Breast epithelium (tissue), 4 donors: ENCODE measurements at regions not wholly inside any gene's neighbourhood (a gene's known extent, or its start where the extent isn't known, plus 50 kb on each side); places are given as distances from the start of the nearest gene placed in this dataset.
"Not testable (repeated sequence)": the region's sequence is repeated elsewhere in the genome, so short reads cannot be mapped to it uniquely, and the experiment has no call there.

ENCODE experiments used
- DNase-seq, 2 donors: peaks; one replicate each; pipeline ENCODE4 v3.0.0-alpha.2; 2019; ENCODE audit warnings: low spot score in 2 of 2
- H3K27ac ChIP-seq, 2 donors: fragments of 200-600 bp; sonication (generic) in 1 of 2; one replicate each; pipeline ENCODE4 v1.5.1; 2016 to 2019; ENCODE audit warnings: mild to moderate bottlenecking in 1 of 2
- H3K27me3 ChIP-seq, 2 donors: fragments of 200-600 bp; sonication (generic) in 1 of 2; one replicate each; pipeline versions ENCODE4 v1.5.1 to v1.6.0; 2017 to 2019; ENCODE audit warnings: control low read depth in 1 of 2, mild to moderate bottlenecking in 1 of 2
- H3K36me3 ChIP-seq: fragments of 200-600 bp; one replicate; pipeline ENCODE4 v1.5.1; 2019
- H3K4me1 ChIP-seq, 2 donors: fragments of 200-600 bp; sonication (generic); one replicate each; pipeline ENCODE4 v1.5.1; 2016 to 2019; ENCODE audit warnings: control low read depth in 1 of 2
- H3K4me3 ChIP-seq, 3 donors: fragments of 200-600 bp; sonication (generic); 1 replicate in 2 of 3; 2 replicates in 1 of 3; pipeline ENCODE4 v1.5.1; 2016 to 2019; ENCODE audit warnings: mild to moderate bottlenecking in 3 of 3, moderate library complexity in 2 of 3
- H3K9me3 ChIP-seq, 2 donors: fragments of 200-600 bp; sonication (generic) in 1 of 2; one replicate each; pipeline ENCODE4 v1.5.1; 2016 to 2019; ENCODE audit warnings: control low read depth in 1 of 2
- CTCF ChIP-seq, 3 donors: fragments of 450-650 bp; IDR thresholded peaks; one replicate each; pipeline ENCODE4 v1.5.1; 2016 to 2017; ENCODE audit warnings: antibody characterized with exemption in 3 of 3, mild to moderate bottlenecking in 3 of 3, moderate library complexity in 3 of 3
- POLR2A ChIP-seq: fragments of 450-650 bp; IDR thresholded peaks from one replicate; pipeline ENCODE4 v1.6.1; 2016; ENCODE audit warnings: antibody characterized with exemption, mild to moderate bottlenecking, moderate library complexity
- POLR2AphosphoS5 ChIP-seq, 3 donors: sonication (generic); formaldehyde crosslinking; IDR thresholded peaks; one replicate each; pipeline ENCODE4 v1.6.1; 2017; ENCODE audit warnings: antibody characterized with exemption in 3 of 3
- intact Hi-C: fragments of 100-400 bp; cut with DNase I; formaldehyde crosslinking; loops from one replicate; pipeline ENCODE4 v1.15.1; 2023; ENCODE audit warnings: low total_unique reads

- TF ChIP-seq POLR2AphosphoS5 (IDR thresholded peaks at IDR 0.05) (no peak), CTCF (IDR thresholded peaks at IDR 0.05) (no peak), POLR2A (no peak)
- intact Hi-C loops = loop anchor here (5.0 kb wide), 1 partner anchor 40 kb away; no protein-coding TSS in a partner anchor
- H3K4me3 ChIP-seq = no peak overlapping the region
- no peaks in the 10 kb centered on the region for H3K4me1 ChIP-seq
- no peaks in the 10 kb centered on the region for H3K36me3 ChIP-seq
- H3K27ac ChIP-seq = no peak overlapping the region
- no peaks in the 10 kb centered on the region for H3K27me3 ChIP-seq
- no peak for DNase-seq
- H3K9me3 ChIP-seq = no peaks in the 10 kb centered on the region
Observed at GRCh38 chr6:50966986-50967385, 148.3 kb downstream of the TFAP2B start.

- H3K27ac ChIP-seq, H3K36me3 ChIP-seq, H3K9me3 ChIP-seq, H3K27me3 ChIP-seq, DNase-seq, H3K4me1 ChIP-seq, H3K4me3 ChIP-seq: not testable (repeated sequence)
- intact Hi-C loops = loop anchor here (5.0 kb wide), 1 partner anchor 39 kb away; no protein-coding TSS in a partner anchor
Observed at GRCh38 chr6:50968246-50968645, 149.6 kb downstream of the TFAP2B start.

- Histone ChIP-seq H3K4me3 (no peak overlapping the region), H3K4me1 (no peaks in the 10 kb centered on the region), H3K27ac (no peak overlapping the region), H3K36me3 (no peaks in the 10 kb centered on the region), H3K27me3 (no peaks in the 10 kb centered on the region), H3K9me3 (no peaks in the 10 kb centered on the region)
- DNase-seq = no peak
- TF ChIP-seq POLR2A (no peak), POLR2AphosphoS5 (IDR thresholded peaks at IDR 0.05) (no peak), CTCF (IDR thresholded peaks at IDR 0.05) (no peak)
- intact Hi-C loops = no loop called here
Observed at GRCh38 chr6:50970908-50971307, 152.2 kb downstream of the TFAP2B start.

- no peak for DNase-seq
- intact Hi-C loops = no loop called here
- Histone ChIP-seq H3K36me3 (no peaks in the 10 kb centered on the region), H3K27ac (no peak overlapping the region), H3K9me3 (no peaks in the 10 kb centered on the region), H3K4me3 (no peak overlapping the region), H3K27me3 (no peaks in the 10 kb centered on the region), H3K4me1 (no peaks in the 10 kb centered on the region)
- TF ChIP-seq POLR2AphosphoS5 (IDR thresholded peaks at IDR 0.05) = no peak
Observed at GRCh38 chr6:50973464-50973863, 154.8 kb downstream of the TFAP2B start.

- DNase-seq = no peak
- intact Hi-C loops = no loop called here
- Histone ChIP-seq H3K9me3 (no peaks in the 10 kb centered on the region), H3K4me3 (no peak overlapping the region), H3K4me1 (no peaks in the 10 kb centered on the region), H3K27ac (no peak overlapping the region), H3K36me3 (no peaks in the 10 kb centered on the region), H3K27me3 (no peaks in the 10 kb centered on the region)
- TF ChIP-seq POLR2AphosphoS5 (IDR thresholded peaks at IDR 0.05) (no peak), CTCF (IDR thresholded peaks at IDR 0.05) (no peak)
Observed at GRCh38 chr6:50974319-50974718, 155.6 kb downstream of the TFAP2B start.

GRCh38 chr6:50975216-50975615 lies 156.5 kb downstream of the TFAP2B start:
- H3K9me3 ChIP-seq = no peaks in the 10 kb centered on the region
- H3K4me1 ChIP-seq = no peaks in the 10 kb centered on the region
- intact Hi-C loops = no loop called here
- H3K4me3 ChIP-seq = no peak overlapping the region
- DNase-seq = no peak
- no peak overlapping the region for H3K27ac ChIP-seq
- TF ChIP-seq CTCF (IDR thresholded peaks at IDR 0.05) (no peak), POLR2A (no peak), POLR2AphosphoS5 (IDR thresholded peaks at IDR 0.05) (no peak)
- H3K36me3 ChIP-seq = no peaks in the 10 kb centered on the region
- H3K27me3 ChIP-seq = no peaks in the 10 kb centered on the region
